Tibial nerve (tissue), 4 donors: ENCODE measurements at regions not wholly inside any gene's neighbourhood (a gene's known extent, or its start where the extent isn't known, plus 50 kb on each side); places are given as distances from the start of the nearest gene placed in this dataset.

Experiments used
- CTCF ChIP-seq, 5 experiments: fragments of 200-600 bp in 3 of 5; fragments of 450-650 bp in 2 of 5; sonication (generic) in 3 of 5; IDR thresholded peaks; one replicate each; pipeline ENCODE4 v1.5.1; 2016 to 2019; ENCODE audit warnings: antibody characterized with exemption in 5 of 5, mild to moderate bottlenecking in 3 of 5, moderate library complexity in 2 of 5
- EP300 ChIP-seq, 2 donors: sonication (generic); formaldehyde crosslinking; IDR thresholded peaks; one replicate each; pipeline ENCODE4 v1.6.1; 2017; ENCODE audit warnings: antibody characterized with exemption in 2 of 2, mild to moderate bottlenecking in 1 of 2
- POLR2A ChIP-seq, 2 donors: fragments of 450-650 bp; IDR thresholded peaks; one replicate each; pipeline ENCODE4 v1.6.1; 2017; ENCODE audit warnings: antibody characterized with exemption in 2 of 2, mild to moderate bottlenecking in 2 of 2, moderate library complexity in 2 of 2

DNA sequence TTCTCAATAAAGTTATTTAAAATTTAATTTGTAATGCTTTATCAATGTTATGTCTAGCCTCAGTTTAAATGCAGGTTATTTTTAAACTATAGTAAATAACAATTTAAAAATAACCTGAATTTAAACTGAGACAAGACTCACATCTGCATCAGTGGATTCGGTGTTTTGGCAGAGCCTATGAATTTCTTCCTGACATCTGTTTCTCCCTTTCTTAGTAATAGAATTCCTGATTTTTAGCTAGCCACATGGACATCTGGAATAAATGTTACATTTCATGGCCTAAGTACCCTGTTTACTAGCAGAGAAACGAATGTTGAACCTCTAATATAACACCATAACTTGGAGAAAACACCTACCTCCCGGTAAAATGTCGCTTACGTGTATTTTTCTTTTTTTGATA is 1141.6 kb upstream of the ADGRL2 start:
- TF ChIP-seq CTCF (IDR thresholded peaks at IDR 0.05) = no peak
- TF ChIP-seq POLR2A (IDR thresholded peaks at IDR 0.05) = no peak
- no peak for TF ChIP-seq EP300 (IDR thresholded peaks at IDR 0.05)
